Keratinocyte (primary cell): ENCODE measurements at regions not wholly inside any gene's neighbourhood (a gene's known extent, or its start where the extent isn't known, plus 50 kb on each side); places are given as distances from the start of the nearest gene placed in this dataset.

ENCODE experiments used
- CTCF ChIP-seq, 3 experiments: IDR thresholded peaks in 1 of 3; conservative IDR thresholded peaks in 1 of 3; optimal IDR thresholded peaks in 1 of 3; 2 replicates in 2 of 3; 3 replicates in 1 of 3; pipeline versions ENCODE3 to v1.5.1; 2011; ENCODE audit warnings: low read length in 3 of 3, mild to moderate bottlenecking in 3 of 3, moderate library complexity in 2 of 3, control low read depth in 1 of 3, inconsistent platforms in 1 of 3; ENCODE audit not compliant: insufficient read depth in 2 of 3; ENCODE audit errors: extremely low read depth in 1 of 3
- EZH2 ChIP-seq: IDR thresholded peaks from one replicate; pipeline ENCODE4 v1.6.1; 2012; ENCODE audit warnings: inconsistent platforms, mild to moderate bottlenecking, low read length, moderate library complexity

- TF ChIP-seq EZH2: no peak
- TF ChIP-seq CTCF (optimal IDR thresholded peaks at IDR 0.05 in 1 of 3, IDR thresholded peaks at IDR 0.05 in 1 of 3, conservative IDR thresholded peaks at IDR 0.05 in 1 of 3; ENCODE audit: extremely low read depth in 1 of 3, insufficient read depth in 2 of 3, low read length in 3 of 3): no peak
Observed at GRCh38 chr12:90027041-90027440, 318.4 kb upstream of the ATP2B1 start.
